ENCODE measurements at regions not wholly inside any gene's neighbourhood (a gene's known extent, or its start where the extent isn't known, plus 50 kb on each side); places are given as distances from the start of the nearest gene placed in this dataset.
"Not testable (repeated sequence)": the region's sequence is repeated elsewhere in the genome, so short reads cannot be mapped to it uniquely, and the experiment has no call there.

- TF ChIP-seq, protein P1, sequence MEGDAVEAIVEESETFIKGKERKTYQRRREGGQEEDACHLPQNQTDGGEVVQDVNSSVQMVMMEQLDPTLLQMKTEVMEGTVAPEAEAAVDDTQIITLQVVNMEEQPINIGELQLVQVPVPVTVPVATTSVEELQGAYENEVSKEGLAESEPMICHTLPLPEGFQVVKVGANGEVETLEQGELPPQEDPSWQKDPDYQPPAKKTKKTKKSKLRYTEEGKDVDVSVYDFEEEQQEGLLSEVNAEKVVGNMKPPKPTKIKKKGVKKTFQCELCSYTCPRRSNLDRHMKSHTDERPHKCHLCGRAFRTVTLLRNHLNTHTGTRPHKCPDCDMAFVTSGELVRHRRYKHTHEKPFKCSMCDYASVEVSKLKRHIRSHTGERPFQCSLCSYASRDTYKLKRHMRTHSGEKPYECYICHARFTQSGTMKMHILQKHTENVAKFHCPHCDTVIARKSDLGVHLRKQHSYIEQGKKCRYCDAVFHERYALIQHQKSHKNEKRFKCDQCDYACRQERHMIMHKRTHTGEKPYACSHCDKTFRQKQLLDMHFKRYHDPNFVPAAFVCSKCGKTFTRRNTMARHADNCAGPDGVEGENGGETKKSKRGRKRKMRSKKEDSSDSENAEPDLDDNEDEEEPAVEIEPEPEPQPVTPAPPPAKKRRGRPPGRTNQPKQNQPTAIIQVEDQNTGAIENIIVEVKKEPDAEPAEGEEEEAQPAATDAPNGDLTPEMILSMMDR (IDR thresholded peaks at IDR 0.05; ENCODE audit: insufficient read depth, low read length, poor library complexity, severe bottlenecking): no peak
- H3K36me3 ChIP-seq (ENCODE audit: control insufficient read depth, insufficient read depth, low read length): no peaks in the 10 kb centered on the region
- no peak for DNase-seq (ENCODE audit: low read depth)
- H3K4me3 ChIP-seq (ENCODE audit: low read depth, low read length): no peak overlapping the region
- no peaks in the 10 kb centered on the region for H3K27me3 ChIP-seq (ENCODE audit: control insufficient read depth, insufficient read depth, low read length)
Measured at GRCh38 chr2:12014088-12014960, 267.9 kb downstream of the LPIN1 start.

- TF ChIP-seq, protein P1 (IDR thresholded peaks at IDR 0.05; ENCODE audit: insufficient read depth, low read length, poor library complexity, severe bottlenecking): no peak
- no peak for DNase-seq (ENCODE audit: low read depth)
- Histone ChIP-seq H3K27me3 (ENCODE audit: control insufficient read depth, insufficient read depth, low read length) (no peaks in the 10 kb centered on the region), H3K36me3 (ENCODE audit: control insufficient read depth, insufficient read depth, low read length) (no peaks in the 10 kb centered on the region), H3K4me3 (ENCODE audit: low read depth, low read length) (no peak overlapping the region)
Measured at GRCh38 chr2:12017499-12018157, 271.2 kb downstream of the LPIN1 start.

GRCh38 chr2:12018726-12019125 is 272.3 kb downstream of the LPIN1 start:
- H3K4me3 ChIP-seq (ENCODE audit: low read depth, low read length); H3K27me3 ChIP-seq (ENCODE audit: control insufficient read depth, insufficient read depth, low read length); DNase-seq (ENCODE audit: low read depth); H3K36me3 ChIP-seq (ENCODE audit: control insufficient read depth, insufficient read depth, low read length): not testable (repeated sequence)

DNA sequence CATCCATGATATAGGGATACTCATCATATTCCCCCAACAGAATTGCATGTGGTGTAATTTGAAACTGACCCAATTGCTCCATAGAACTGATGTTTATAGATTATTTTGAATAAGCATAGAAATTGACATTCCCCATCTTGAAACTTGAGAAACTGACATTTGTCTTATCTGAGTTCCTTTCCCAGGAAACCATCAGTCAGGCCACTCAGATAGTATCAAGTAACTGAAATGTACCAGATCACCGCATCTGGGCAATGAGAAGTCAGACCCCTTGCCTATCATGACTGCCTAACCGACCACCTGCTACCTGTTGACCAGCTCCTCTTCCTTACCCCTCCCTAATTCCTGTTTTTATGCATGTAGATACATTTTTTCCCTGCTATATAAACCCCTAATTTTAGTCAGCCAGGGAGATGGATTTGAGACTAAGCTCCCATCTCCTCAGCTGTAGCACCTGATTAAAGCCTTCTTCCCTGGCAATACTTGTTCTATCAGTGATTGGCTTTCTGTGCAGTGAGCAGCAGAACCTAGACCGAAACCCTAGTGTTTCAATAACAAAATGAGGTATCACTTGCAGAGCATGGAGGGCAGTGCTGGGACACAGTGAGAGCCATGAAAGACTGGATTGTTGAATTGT is 274.5 kb downstream of the LPIN1 start:
- Histone ChIP-seq H3K4me3 (ENCODE audit: low read depth, low read length) (no peak overlapping the region), H3K27me3 (ENCODE audit: control insufficient read depth, insufficient read depth, low read length) (no peaks in the 10 kb centered on the region), H3K36me3 (ENCODE audit: control insufficient read depth, insufficient read depth, low read length) (no peaks in the 10 kb centered on the region)
- TF ChIP-seq, protein P1 (IDR thresholded peaks at IDR 0.05; ENCODE audit: insufficient read depth, low read length, poor library complexity, severe bottlenecking): no peak
- DNase-seq (ENCODE audit: low read depth): no peak

DNA sequence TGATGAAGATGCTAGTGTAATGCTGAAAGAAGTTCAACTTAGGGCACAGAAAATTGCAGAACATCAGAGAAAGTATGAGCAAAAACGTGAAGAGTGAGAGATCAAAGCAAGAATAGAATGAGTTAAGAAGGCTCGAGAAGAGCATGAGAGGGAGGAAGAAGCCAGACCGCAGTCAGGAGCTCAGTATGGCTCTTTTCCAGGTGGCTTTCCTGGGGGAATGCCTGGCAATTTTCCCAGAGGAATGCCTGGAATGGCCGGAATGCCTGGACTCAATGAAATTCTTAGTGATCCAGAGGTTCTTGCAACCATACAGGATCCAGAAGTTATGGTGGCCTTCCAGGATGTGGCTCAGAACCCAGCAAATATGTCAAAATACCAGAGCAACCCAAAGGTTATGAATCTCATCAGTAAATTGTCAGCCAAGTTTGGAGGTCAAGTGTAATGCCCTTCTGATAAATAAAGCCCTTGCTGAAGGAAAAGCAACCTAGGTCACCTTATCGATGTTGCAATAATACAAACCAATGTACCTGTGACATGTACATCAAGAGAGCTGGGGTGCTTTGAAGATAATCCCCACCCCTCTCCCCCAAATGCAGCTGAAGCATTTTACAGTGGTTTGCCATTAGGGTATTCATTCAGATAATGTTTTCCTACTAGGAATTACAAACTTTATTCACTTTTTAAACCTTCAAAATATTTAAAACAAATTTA is 277.9 kb downstream of the LPIN1 start:
- not testable (repeated sequence) for DNase-seq (ENCODE audit: low read depth)

GRCh38 chr2:12027136-12027535 is 280.7 kb downstream of the LPIN1 start:
- Histone ChIP-seq H3K36me3 (ENCODE audit: control insufficient read depth, insufficient read depth, low read length) (no peaks in the 10 kb centered on the region), H3K27me3 (ENCODE audit: control insufficient read depth, insufficient read depth, low read length) (no peaks in the 10 kb centered on the region), H3K4me3 (ENCODE audit: low read depth, low read length) (no peak overlapping the region)
- TF ChIP-seq, protein P1 (IDR thresholded peaks at IDR 0.05; ENCODE audit: insufficient read depth, low read length, poor library complexity, severe bottlenecking): no peak
- DNase-seq (ENCODE audit: low read depth): no peak

More for the DNA sequence above, 277.9 kb downstream of the LPIN1 start:
- not testable (repeated sequence) for H3K27me3 ChIP-seq (ENCODE audit: control insufficient read depth, insufficient read depth, low read length); H3K36me3 ChIP-seq (ENCODE audit: control insufficient read depth, insufficient read depth, low read length); H3K4me3 ChIP-seq (ENCODE audit: low read depth, low read length)
